ENCODE measurements at regions not wholly inside any gene's neighbourhood (a gene's known extent, or its start where the extent isn't known, plus 50 kb on each side); places are given as distances from the start of the nearest gene placed in this dataset.
A peak's percentile ranks its signal among the peaks of the same experiment; 100 is the strongest.

DNA sequence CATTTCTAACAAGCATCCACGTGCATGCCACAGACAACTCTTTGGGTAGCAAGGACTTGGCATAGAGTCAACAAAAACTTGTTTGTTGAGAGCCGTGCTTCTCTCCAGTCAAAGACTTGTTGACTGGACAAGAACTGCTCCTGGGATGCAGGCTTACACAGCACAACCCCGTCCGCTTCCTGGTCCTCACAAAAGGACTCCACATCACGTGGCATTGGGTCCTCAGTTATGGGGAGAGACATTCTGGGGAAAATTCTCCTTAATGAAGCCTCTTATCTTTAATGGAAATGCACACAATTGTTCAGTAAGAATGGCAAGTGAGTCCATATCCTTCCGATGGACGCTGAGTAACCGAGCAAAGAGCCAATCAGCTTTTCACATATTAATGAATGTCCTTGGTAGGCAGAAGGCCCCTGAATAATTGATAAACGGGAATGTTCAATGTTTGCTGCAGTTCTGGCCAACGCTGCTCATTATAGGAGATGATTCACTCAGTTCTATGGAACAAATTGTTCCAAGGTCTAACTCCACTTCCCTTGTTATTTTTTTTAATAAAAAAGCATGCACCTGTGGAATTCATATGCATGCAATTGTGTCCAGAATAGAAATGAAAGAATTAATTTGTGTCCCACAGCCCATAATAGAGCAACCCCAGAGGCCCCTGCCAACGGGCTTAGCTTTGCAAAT, 97.0 kb upstream of the ZNF366 start:
- TF ChIP-seq, protein P1, sequence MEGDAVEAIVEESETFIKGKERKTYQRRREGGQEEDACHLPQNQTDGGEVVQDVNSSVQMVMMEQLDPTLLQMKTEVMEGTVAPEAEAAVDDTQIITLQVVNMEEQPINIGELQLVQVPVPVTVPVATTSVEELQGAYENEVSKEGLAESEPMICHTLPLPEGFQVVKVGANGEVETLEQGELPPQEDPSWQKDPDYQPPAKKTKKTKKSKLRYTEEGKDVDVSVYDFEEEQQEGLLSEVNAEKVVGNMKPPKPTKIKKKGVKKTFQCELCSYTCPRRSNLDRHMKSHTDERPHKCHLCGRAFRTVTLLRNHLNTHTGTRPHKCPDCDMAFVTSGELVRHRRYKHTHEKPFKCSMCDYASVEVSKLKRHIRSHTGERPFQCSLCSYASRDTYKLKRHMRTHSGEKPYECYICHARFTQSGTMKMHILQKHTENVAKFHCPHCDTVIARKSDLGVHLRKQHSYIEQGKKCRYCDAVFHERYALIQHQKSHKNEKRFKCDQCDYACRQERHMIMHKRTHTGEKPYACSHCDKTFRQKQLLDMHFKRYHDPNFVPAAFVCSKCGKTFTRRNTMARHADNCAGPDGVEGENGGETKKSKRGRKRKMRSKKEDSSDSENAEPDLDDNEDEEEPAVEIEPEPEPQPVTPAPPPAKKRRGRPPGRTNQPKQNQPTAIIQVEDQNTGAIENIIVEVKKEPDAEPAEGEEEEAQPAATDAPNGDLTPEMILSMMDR (IDR thresholded peaks at IDR 0.05; ENCODE audit: insufficient read depth, low read depth, low read length): no peak
- DNase-seq (ENCODE audit: low read depth): no peak
- no peak overlapping the region for H3K4me3 ChIP-seq (ENCODE audit: low read depth, low read length)

GRCh38 chr5:72602696-72603685, 95.8 kb upstream of the ZNF366 start:
- no peak overlapping the region for H3K4me3 ChIP-seq (ENCODE audit: low read depth, low read length)
- TF ChIP-seq, protein P1 (IDR thresholded peaks at IDR 0.05; ENCODE audit: insufficient read depth, low read depth, low read length): no peak
- DNase-seq (ENCODE audit: low read depth): no peak

- no peak for DNase-seq (ENCODE audit: low read depth)
- no peak overlapping the region for H3K4me3 ChIP-seq (ENCODE audit: low read depth, low read length)
- TF ChIP-seq, protein P1 (IDR thresholded peaks at IDR 0.05; ENCODE audit: insufficient read depth, low read depth, low read length): no peak
Observed at GRCh38 chr5:72601861-72602260, 94.7 kb upstream of the ZNF366 start.

DNA sequence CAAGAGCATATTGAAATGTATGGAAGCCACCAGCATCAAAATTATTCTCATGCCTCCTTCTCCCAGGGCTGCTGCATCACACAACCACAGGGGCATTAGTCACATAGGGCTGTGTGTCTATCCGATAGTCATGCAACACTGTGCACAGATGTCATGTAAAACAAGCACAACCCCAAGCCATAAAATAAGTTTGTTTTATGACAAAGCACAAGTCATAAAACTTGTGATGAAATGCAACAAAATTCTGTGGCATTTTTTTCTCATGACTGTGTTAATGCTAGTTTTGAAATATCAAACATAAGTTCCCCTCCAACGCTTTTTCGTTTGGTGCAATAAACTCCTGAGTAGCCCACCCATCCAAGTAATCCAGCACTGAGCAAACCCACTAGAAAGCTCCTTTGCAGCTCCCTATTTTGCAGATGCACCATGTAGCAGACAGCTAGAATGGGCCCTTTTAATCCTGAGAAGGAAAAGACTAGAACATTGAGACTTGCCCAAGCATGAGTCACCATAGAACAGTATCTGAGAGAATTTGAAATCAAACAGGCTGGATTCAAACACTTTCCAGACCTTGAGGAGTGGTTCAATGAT, 93.3 kb upstream of the ZNF366 start:
- H3K4me3 ChIP-seq (ENCODE audit: low read depth, low read length): no peak overlapping the region
- TF ChIP-seq, protein P1 (IDR thresholded peaks at IDR 0.05; ENCODE audit: insufficient read depth, low read depth, low read length): no peak
- peak; percentile 97 for DNase-seq (ENCODE audit: low read depth)

GRCh38 chr5:72599519-72600370, 92.5 kb upstream of the ZNF366 start:
- H3K4me3 ChIP-seq (ENCODE audit: low read depth, low read length): no peak overlapping the region
- peak; percentile 56 for DNase-seq (ENCODE audit: low read depth)
- TF ChIP-seq, protein P1 (IDR thresholded peaks at IDR 0.05; ENCODE audit: insufficient read depth, low read depth, low read length): no peak

- no peak overlapping the region for H3K4me3 ChIP-seq (ENCODE audit: low read depth, low read length)
- DNase-seq (ENCODE audit: low read depth): no peak
- TF ChIP-seq, protein P1 (IDR thresholded peaks at IDR 0.05; ENCODE audit: insufficient read depth, low read depth, low read length): no peak
Observed at GRCh38 chr5:72599065-72599433, 91.8 kb upstream of the ZNF366 start.

Data from fibroblast of villous mesenchyme (primary cell).